ENCODE measurements at regions not wholly inside any gene's neighbourhood (a gene's known extent, or its start where the extent isn't known, plus 50 kb on each side); places are given as distances from the start of the nearest gene placed in this dataset.

DNA sequence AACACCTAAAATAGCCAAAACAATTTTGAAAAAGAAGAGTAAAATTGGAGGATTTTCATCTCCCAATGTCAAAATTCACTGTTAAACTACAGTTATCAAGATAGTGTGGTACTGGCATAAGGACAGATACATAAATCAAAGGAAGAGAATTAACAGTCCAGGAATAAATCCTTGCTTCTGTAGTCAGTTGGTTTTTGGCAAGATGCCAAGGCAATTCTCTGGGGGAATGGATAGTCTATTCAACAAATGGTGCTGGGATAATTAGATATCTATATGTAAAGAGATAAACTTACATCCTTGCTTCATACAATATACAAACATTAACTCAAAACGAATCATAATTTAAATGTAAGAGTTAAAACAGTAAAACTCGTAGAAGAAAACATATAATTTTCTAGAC is 57.9 kb upstream of the SELENOK start:
- no peak for DNase-seq (ENCODE audit: low read depth, low spot score)

DNA sequence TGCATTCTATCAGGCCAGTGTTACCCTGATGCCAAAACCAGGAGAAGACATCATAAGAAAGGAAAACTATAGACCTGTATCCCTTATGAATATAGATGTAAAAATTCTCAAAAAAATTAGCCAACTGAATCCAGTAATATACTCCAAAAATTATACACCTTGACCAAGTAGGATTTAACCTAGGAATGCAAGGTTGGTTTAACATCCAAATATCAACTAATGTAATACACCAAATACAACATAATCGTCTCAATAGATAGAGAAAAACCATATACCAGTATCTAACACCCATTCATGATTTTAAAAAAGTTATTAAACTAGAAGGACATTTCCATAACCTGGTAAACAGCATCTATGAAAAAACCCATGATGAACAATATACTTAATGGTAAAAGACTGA is 56.5 kb upstream of the SELENOK start:
- DNase-seq (ENCODE audit: low read depth, low spot score): no peak

DNA sequence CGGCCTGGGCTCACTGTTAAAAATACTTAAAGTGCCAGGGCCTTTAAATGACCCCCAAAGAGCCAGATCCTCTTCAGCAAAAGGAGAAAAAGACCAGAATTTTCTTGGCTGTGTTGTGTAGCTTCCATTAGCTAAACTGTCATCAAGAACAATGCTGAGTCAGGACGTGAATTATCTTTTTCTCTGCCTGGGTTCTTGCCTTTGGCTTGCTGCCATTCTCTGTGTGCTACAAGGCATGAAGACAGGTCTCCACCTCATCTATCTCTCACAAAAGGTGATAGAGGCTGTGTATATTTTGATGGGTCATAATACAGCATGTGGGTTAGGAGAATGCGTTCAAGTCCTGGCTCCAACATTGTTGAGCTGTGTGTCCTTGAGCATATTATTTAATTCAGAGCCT is 52.4 kb upstream of the SELENOK start:
- DNase-seq (ENCODE audit: low read depth, low spot score): no peak

DNA sequence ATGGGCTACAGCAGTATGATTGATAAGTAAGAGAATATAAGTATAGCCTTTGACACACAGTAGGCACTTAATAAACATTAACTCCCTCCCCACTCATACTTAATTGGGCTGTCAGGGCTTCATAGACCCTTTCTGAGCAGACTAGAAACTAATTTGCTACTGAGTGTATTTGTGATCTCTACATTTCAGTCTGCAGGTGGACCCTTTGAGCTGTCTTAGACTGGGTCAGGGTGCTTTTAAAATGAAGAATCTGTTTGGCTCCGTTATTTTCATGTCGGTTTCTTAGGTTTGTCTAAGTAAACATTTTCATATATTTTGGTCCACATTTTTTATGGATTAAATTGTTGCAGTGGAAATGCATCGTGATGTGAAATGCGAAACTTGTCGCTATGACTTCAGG is 50.3 kb upstream of the SELENOK start:
- DNase-seq (ENCODE audit: low read depth, low spot score): no peak

All from iPS DF 19.7 (cell line).